PC-3 (cell line): ENCODE measurements at regions not wholly inside any gene's neighbourhood (a gene's known extent, or its start where the extent isn't known, plus 50 kb on each side); places are given as distances from the start of the nearest gene placed in this dataset.

Source experiments
- CTCF ChIP-seq: fragments of 300-600 bp; sonication (generic); conservative IDR thresholded peaks from 2 replicates; pipeline ENCODE4 v1.5.1; 2017; ENCODE audit warnings: antibody characterized with exemption, low read depth, mild to moderate bottlenecking, low read length
- EZH2 ChIP-seq: fragments of 300-600 bp; sonication (generic); IDR thresholded peaks from one replicate; pipeline ENCODE4 v1.6.1; 2017; ENCODE audit warnings: antibody characterized with exemption, mild to moderate bottlenecking, low read length; ENCODE audit not compliant: unreplicated experiment
- EZH2phosphoT487 ChIP-seq: fragments of 300-600 bp; sonication (generic); IDR thresholded peaks from 2 replicates; pipeline ENCODE4 v1.6.1; 2018; ENCODE audit warnings: mild to moderate bottlenecking, antibody characterized with exemption, low read length, borderline replicate concordance

- TF ChIP-seq CTCF (no peak), EZH2phosphoT487 (no peak), EZH2 (no peak)
Measured at GRCh38 chr16:51559901-51560300, 408.8 kb upstream of the SALL1 start.
